CD14-positive monocyte (primary cell): ENCODE measurements at regions not wholly inside any gene's neighbourhood (a gene's known extent, or its start where the extent isn't known, plus 50 kb on each side); places are given as distances from the start of the nearest gene placed in this dataset.

Experiments
- DNase-seq, 3 donors: peaks; one replicate each; pipeline ENCODE4 v3.0.0-alpha.2; 2011 to 2022
- H2AFZ ChIP-seq: 2 replicates; pipeline ENCODE4 v1.6.0; 2012; ENCODE audit warnings: mild to moderate bottlenecking, low read depth, low read length, inconsistent platforms; ENCODE audit not compliant: insufficient read depth, poor library complexity, severe bottlenecking
- H3K27ac ChIP-seq, 2 donors: 1 replicate in 1 of 2; 2 replicates in 1 of 2; pipeline ENCODE4 v1.5.1; 2012 to 2013; ENCODE audit warnings: low read length in 2 of 2, control low read depth in 1 of 2, inconsistent platforms in 1 of 2, low read depth in 1 of 2, mild to moderate bottlenecking in 1 of 2
- H3K27me3 ChIP-seq, 2 donors: one replicate each; pipeline versions ENCODE4 v1.6.0 to v1.6.1; 2011 to 2013; ENCODE audit warnings: low read length in 2 of 2; ENCODE audit not compliant: control insufficient read depth in 2 of 2, insufficient read depth in 2 of 2
- H3K36me3 ChIP-seq, 2 donors: replicated peaks in 1 of 2; 1 replicate in 1 of 2; 2 replicates in 1 of 2; pipeline versions ENCODE4 v1.5.1 to v1.6.1; 2012 to 2013; ENCODE audit warnings: low read length in 2 of 2, control low read depth in 1 of 2, inconsistent platforms in 1 of 2, mild to moderate bottlenecking in 1 of 2; ENCODE audit not compliant: insufficient read depth in 2 of 2, control insufficient read depth in 1 of 2
- H3K4me1 ChIP-seq, 2 donors: 1 replicate in 1 of 2; 2 replicates in 1 of 2; pipeline versions ENCODE4 v1.5.1 to v1.6.1; 2012 to 2013; ENCODE audit warnings: low read length in 2 of 2, control low read depth in 1 of 2, inconsistent platforms in 1 of 2, mild to moderate bottlenecking in 1 of 2, moderate library complexity in 1 of 2; ENCODE audit not compliant: insufficient read depth in 2 of 2, control insufficient read depth in 1 of 2
- H3K4me2 ChIP-seq: replicated peaks from 2 replicates; pipeline ENCODE3; 2012; ENCODE audit warnings: low read length, moderate library complexity, mild to moderate bottlenecking; ENCODE audit not compliant: poor library complexity, severe bottlenecking; ENCODE audit errors: extremely low read depth
- H3K4me3 ChIP-seq, 3 experiments: fragments of 200-600 bp in 1 of 3; sonication (generic) in 1 of 3; replicated peaks in 1 of 3; 1 replicate in 2 of 3; 2 replicates in 1 of 3; pipeline ENCODE4 v1.5.1; 2011 to 2013; ENCODE audit warnings: low read length in 3 of 3, mild to moderate bottlenecking in 3 of 3, control low read depth in 2 of 3, low read depth in 2 of 3, inconsistent platforms in 1 of 3, moderate library complexity in 1 of 3
- H3K79me2 ChIP-seq: 2 replicates; pipeline ENCODE4 v1.6.0; 2012; ENCODE audit warnings: mild to moderate bottlenecking, control low read depth, inconsistent platforms, low read length, moderate library complexity; ENCODE audit not compliant: insufficient read depth
- H3K9ac ChIP-seq: 2 replicates; pipeline ENCODE4 v1.6.0; 2017; ENCODE audit warnings: low read length, mild to moderate bottlenecking; ENCODE audit not compliant: insufficient read depth, poor library complexity, severe bottlenecking
- H3K9me3 ChIP-seq, 2 donors: replicated peaks in 1 of 2; 1 replicate in 1 of 2; 2 replicates in 1 of 2; pipeline versions ENCODE4 v1.5.1 to v1.6.1; 2012 to 2013; ENCODE audit warnings: low read length in 2 of 2, control low read depth in 1 of 2; ENCODE audit not compliant: control insufficient read depth in 1 of 2, insufficient read depth in 1 of 2
- H4K20me1 ChIP-seq: 2 replicates; pipeline ENCODE4 v1.6.0; 2012; ENCODE audit warnings: mild to moderate bottlenecking, low read length, control low read depth, moderate library complexity; ENCODE audit not compliant: insufficient read depth
- H3K27ac Mint-ChIP-seq, 7 donors: one replicate each; pipeline ENCODE4 v1.8.0; 2020; ENCODE audit warnings: mild to moderate bottlenecking in 7 of 7, mixed read lengths in 7 of 7, moderate library complexity in 6 of 7, inconsistent platforms in 2 of 7
- H3K27me3 Mint-ChIP-seq, 3 donors: one replicate each; pipeline ENCODE4 v1.8.0; 2021 to 2022; ENCODE audit warnings: low read depth in 3 of 3, mild to moderate bottlenecking in 3 of 3, mixed read lengths in 3 of 3, moderate library complexity in 3 of 3, inconsistent platforms in 1 of 3
- H3K36me3 Mint-ChIP-seq, 2 donors: one replicate each; pipeline ENCODE4 v1.8.0; 2020; ENCODE audit warnings: mixed read lengths in 2 of 2, inconsistent platforms in 1 of 2, mild to moderate bottlenecking in 1 of 2
- H3K4me1 Mint-ChIP-seq: one replicate; pipeline ENCODE4 v1.8.0; 2020; ENCODE audit warnings: mild to moderate bottlenecking, mixed read lengths
- H3K4me3 Mint-ChIP-seq, 2 donors: one replicate each; pipeline ENCODE4 v1.8.0; 2020; ENCODE audit warnings: mild to moderate bottlenecking in 2 of 2, mixed read lengths in 2 of 2, moderate library complexity in 1 of 2
- H3K9me3 Mint-ChIP-seq, 7 donors: one replicate each; pipeline ENCODE4 v1.8.0; 2020 to 2022; ENCODE audit warnings: mixed read lengths in 7 of 7, mild to moderate bottlenecking in 6 of 7, moderate library complexity in 6 of 7, inconsistent platforms in 2 of 7
- CTCF ChIP-seq: fragments of 200-600 bp; IDR thresholded peaks from one replicate; pipeline ENCODE4 v1.8.0; 2022; ENCODE audit warnings: antibody characterized with exemption, mild to moderate bottlenecking
- WGBS: methylation state at CpG from one replicate; pipeline ENCODE4 v1.1.5; 2013; ENCODE audit warnings: missing lambda C conversion rate; ENCODE audit not compliant: insufficient coverage; 5-methylcytosine and 5-hydroxymethylcytosine counted together
- intact Hi-C, 2 donors: fragments of 100-400 bp; cut with micrococcal nuclease; formaldehyde crosslinking; loops; one replicate each; pipeline versions ENCODE4 v1.15.0 to v1.15.1; 2023

GRCh38 chr2:200028998-200029397, 73.6 kb downstream of the MAIP1 start:
- Mint-ChIP-seq H3K4me3 (no peak overlapping the region), H3K27ac (no peak overlapping the region), H3K36me3 (no peaks in the 10 kb centered on the region), H3K4me1 (no peaks in the 10 kb centered on the region), H3K9me3 (peaks cover 0 to 3% (median 0%) of the 10 kb centered on the region in 7 donors), H3K27me3 (peaks cover 0 to 2% (median 1%) of the 10 kb centered on the region in 3 donors)
- H3K27ac ChIP-seq: no peak overlapping the region
- H3K4me1 ChIP-seq: no peaks in the 10 kb centered on the region
- no peaks in the 10 kb centered on the region for H3K79me2 ChIP-seq
- TF ChIP-seq CTCF: no peak
- H2AFZ ChIP-seq: no peak overlapping the region
- WGBS: no CpG with 5 or more reads among the region's 1 CpG
- no peak for DNase-seq
- no peaks in the 10 kb centered on the region for H3K36me3 ChIP-seq
- H3K9ac ChIP-seq: no peak overlapping the region
- no peaks in the 10 kb centered on the region for H3K9me3 ChIP-seq
- no peaks in the 10 kb centered on the region for H4K20me1 ChIP-seq
- no peak overlapping the region for H3K4me3 ChIP-seq
- intact Hi-C loops: no loop called here
- H3K4me2 ChIP-seq: no peak overlapping the region
- no peaks in the 10 kb centered on the region for H3K27me3 ChIP-seq

- H3K9me3 Mint-ChIP-seq: peaks cover 0 to 3% (median 0%) of the 10 kb centered on the region in 7 donors
- no peak overlapping the region for H3K27ac Mint-ChIP-seq
- no peak overlapping the region for H3K9ac ChIP-seq
- H3K36me3 ChIP-seq: no peaks in the 10 kb centered on the region
- H3K27me3 Mint-ChIP-seq: peaks cover 0 to 2% (median 1%) of the 10 kb centered on the region in 3 donors
- TF ChIP-seq CTCF: no peak
- no peaks in the 10 kb centered on the region for H3K9me3 ChIP-seq
- H3K4me1 Mint-ChIP-seq: no peaks in the 10 kb centered on the region
- WGBS: 86% methylated on average over 1 of the region's 1 CpG
- intact Hi-C loops: no loop called here
- no peak overlapping the region for H3K4me3 ChIP-seq
- no peak for DNase-seq
- H3K27me3 ChIP-seq: no peaks in the 10 kb centered on the region
- no peaks in the 10 kb centered on the region for H3K4me1 ChIP-seq
- H3K27ac ChIP-seq: no peak overlapping the region
- H2AFZ ChIP-seq: no peak overlapping the region
- H3K4me3 Mint-ChIP-seq: no peak overlapping the region
- no peaks in the 10 kb centered on the region for H3K79me2 ChIP-seq
- H4K20me1 ChIP-seq: no peaks in the 10 kb centered on the region
- H3K36me3 Mint-ChIP-seq: no peaks in the 10 kb centered on the region
- no peak overlapping the region for H3K4me2 ChIP-seq
These were observed 77.5 kb downstream of the MAIP1 start for GRCh38 chr2:200032895-200033294.
